ENCODE measurements at regions not wholly inside any gene's neighbourhood (a gene's known extent, or its start where the extent isn't known, plus 50 kb on each side); places are given as distances from the start of the nearest gene placed in this dataset.

- TF ChIP-seq POLR2A (IDR thresholded peaks at IDR 0.05) (no peak), CTCF (IDR thresholded peaks at IDR 0.05 in 4 of 5, conservative IDR thresholded peaks at IDR 0.05 in 1 of 5) (no peak)
These were observed 65.9 kb upstream of the VASH1 start for GRCh38 chr14:76695263-76695920.
